Osteoblast (primary cell): ENCODE measurements at regions not wholly inside any gene's neighbourhood (a gene's known extent, or its start where the extent isn't known, plus 50 kb on each side); places are given as distances from the start of the nearest gene placed in this dataset.

Experiments
- DNase-seq: peaks from one replicate; pipeline ENCODE4 v3.0.0; 2011; ENCODE audit warnings: low spot score, mixed read lengths; ENCODE audit not compliant: insufficient read length; ENCODE audit errors: missing footprints
- H2AFZ ChIP-seq: 2 replicates; pipeline ENCODE4 v1.6.0; 2011; ENCODE audit warnings: mild to moderate bottlenecking, low read length
- H3K27ac ChIP-seq: 2 replicates; pipeline ENCODE4 v1.5.1; 2011; ENCODE audit warnings: mild to moderate bottlenecking, low read depth, low read length, moderate library complexity
- H3K27me3 ChIP-seq: 2 replicates; pipeline ENCODE4 v1.6.0; 2012; ENCODE audit warnings: mild to moderate bottlenecking, control low read depth, inconsistent platforms, low read length, moderate library complexity; ENCODE audit not compliant: insufficient read depth
- H3K36me3 ChIP-seq: 2 replicates; pipeline ENCODE4 v1.5.1; 2011; ENCODE audit warnings: mild to moderate bottlenecking, low read length, control low read depth, moderate library complexity; ENCODE audit not compliant: insufficient read depth
- H3K4me1 ChIP-seq: 2 replicates; pipeline ENCODE4 v1.5.1; 2011; ENCODE audit warnings: mild to moderate bottlenecking, low read length, control low read depth, moderate library complexity; ENCODE audit not compliant: insufficient read depth
- H3K4me2 ChIP-seq: 2 replicates; pipeline ENCODE4 v1.6.0; 2011; ENCODE audit warnings: mild to moderate bottlenecking, low read length; ENCODE audit not compliant: insufficient read depth
- H3K4me3 ChIP-seq: fragments of 200-600 bp; sonication (generic); 3 replicates; pipeline ENCODE4 v1.5.1; 2012; ENCODE audit warnings: mild to moderate bottlenecking, low read length, inconsistent platforms; ENCODE audit not compliant: insufficient read depth
- H3K79me2 ChIP-seq: 2 replicates; pipeline ENCODE4 v1.6.0; 2012; ENCODE audit warnings: mild to moderate bottlenecking, low read length, control low read depth, inconsistent platforms; ENCODE audit not compliant: insufficient read depth
- H3K9me3 ChIP-seq: 2 replicates; pipeline ENCODE4 v1.5.1; 2011; ENCODE audit warnings: low read depth, low read length, control low read depth
- H4K20me1 ChIP-seq: 2 replicates; pipeline ENCODE4 v1.6.0; 2012; ENCODE audit warnings: mild to moderate bottlenecking, low read length, control low read depth; ENCODE audit not compliant: insufficient read depth
- CTCF ChIP-seq: IDR thresholded peaks from 2 replicates; pipeline ENCODE4 v1.5.1; 2011; ENCODE audit warnings: mild to moderate bottlenecking, low read depth, low read length, moderate library complexity; ENCODE audit errors: extremely low read depth

- no peak overlapping the region for H3K4me3 ChIP-seq
- H3K27ac ChIP-seq = no peak overlapping the region
- no peaks in the 10 kb centered on the region for H3K27me3 ChIP-seq
- no peak overlapping the region for H2AFZ ChIP-seq
- H3K4me1 ChIP-seq = peaks cover 6% of the 10 kb centered on the region
- no peaks in the 10 kb centered on the region for H3K79me2 ChIP-seq
- TF ChIP-seq CTCF = no peak
- no peaks in the 10 kb centered on the region for H3K9me3 ChIP-seq
- H4K20me1 ChIP-seq = no peaks in the 10 kb centered on the region
- H3K4me2 ChIP-seq = no peak overlapping the region
- no peaks in the 10 kb centered on the region for H3K36me3 ChIP-seq
- DNase-seq = no peak
These were observed 86.6 kb upstream of the RGPD5 start for GRCh38 chr2:109707281-109708147.

GRCh38 chr2:109710505-109711229 lies 83.4 kb upstream of the RGPD5 start:
- H3K4me1 ChIP-seq = no peaks in the 10 kb centered on the region
- H3K4me2 ChIP-seq = no peak overlapping the region
- no peaks in the 10 kb centered on the region for H3K79me2 ChIP-seq
- no peak overlapping the region for H3K27ac ChIP-seq
- TF ChIP-seq CTCF = no peak
- no peak overlapping the region for H2AFZ ChIP-seq
- no peaks in the 10 kb centered on the region for H3K9me3 ChIP-seq
- H3K27me3 ChIP-seq = no peaks in the 10 kb centered on the region
- no peak for DNase-seq
- no peaks in the 10 kb centered on the region for H4K20me1 ChIP-seq
- H3K4me3 ChIP-seq = no peak overlapping the region
- H3K36me3 ChIP-seq = no peaks in the 10 kb centered on the region

- no peaks in the 10 kb centered on the region for H4K20me1 ChIP-seq
- no peaks in the 10 kb centered on the region for H3K4me1 ChIP-seq
- H3K27ac ChIP-seq = no peak overlapping the region
- no peak overlapping the region for H3K4me3 ChIP-seq
- no peaks in the 10 kb centered on the region for H3K36me3 ChIP-seq
- no peak for TF ChIP-seq CTCF
- no peaks in the 10 kb centered on the region for H3K27me3 ChIP-seq
- peak overlapping the region; percentile 45 for H2AFZ ChIP-seq
- no peaks in the 10 kb centered on the region for H3K9me3 ChIP-seq
- H3K4me2 ChIP-seq = no peak overlapping the region
- H3K79me2 ChIP-seq = no peaks in the 10 kb centered on the region
- no peak for DNase-seq
These were observed 82.6 kb upstream of the RGPD5 start for GRCh38 chr2:109711230-109712122.
